ENCODE measurements at regions not wholly inside any gene's neighbourhood (a gene's known extent, or its start where the extent isn't known, plus 50 kb on each side); places are given as distances from the start of the nearest gene placed in this dataset.
"Not testable (repeated sequence)": the region's sequence is repeated elsewhere in the genome, so short reads cannot be mapped to it uniquely, and the experiment has no call there.

DNA sequence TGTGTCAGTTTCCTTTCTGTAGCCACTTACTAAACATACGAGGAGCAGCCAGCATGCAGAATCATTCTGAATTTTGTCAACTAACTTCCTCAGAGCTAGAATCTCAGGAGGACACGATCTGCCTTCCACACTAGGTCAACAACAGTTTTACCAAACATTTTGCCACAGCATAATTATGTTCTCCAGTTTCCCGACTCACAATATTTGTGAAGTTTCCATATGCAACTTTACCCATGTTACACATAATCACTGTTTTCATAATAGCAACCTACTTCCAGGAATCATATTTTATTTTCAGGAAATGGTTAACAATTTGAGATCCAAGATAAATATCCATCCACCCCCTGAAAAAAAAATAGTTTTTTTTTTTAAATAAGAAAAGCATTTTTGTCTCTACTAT is 595.0 kb downstream of the PYDC2 start:
- DNase-seq (ENCODE audit: insufficient read length, low spot score) (no peak), FAIRE-seq (no peak)
- TF ChIP-seq, protein P1, sequence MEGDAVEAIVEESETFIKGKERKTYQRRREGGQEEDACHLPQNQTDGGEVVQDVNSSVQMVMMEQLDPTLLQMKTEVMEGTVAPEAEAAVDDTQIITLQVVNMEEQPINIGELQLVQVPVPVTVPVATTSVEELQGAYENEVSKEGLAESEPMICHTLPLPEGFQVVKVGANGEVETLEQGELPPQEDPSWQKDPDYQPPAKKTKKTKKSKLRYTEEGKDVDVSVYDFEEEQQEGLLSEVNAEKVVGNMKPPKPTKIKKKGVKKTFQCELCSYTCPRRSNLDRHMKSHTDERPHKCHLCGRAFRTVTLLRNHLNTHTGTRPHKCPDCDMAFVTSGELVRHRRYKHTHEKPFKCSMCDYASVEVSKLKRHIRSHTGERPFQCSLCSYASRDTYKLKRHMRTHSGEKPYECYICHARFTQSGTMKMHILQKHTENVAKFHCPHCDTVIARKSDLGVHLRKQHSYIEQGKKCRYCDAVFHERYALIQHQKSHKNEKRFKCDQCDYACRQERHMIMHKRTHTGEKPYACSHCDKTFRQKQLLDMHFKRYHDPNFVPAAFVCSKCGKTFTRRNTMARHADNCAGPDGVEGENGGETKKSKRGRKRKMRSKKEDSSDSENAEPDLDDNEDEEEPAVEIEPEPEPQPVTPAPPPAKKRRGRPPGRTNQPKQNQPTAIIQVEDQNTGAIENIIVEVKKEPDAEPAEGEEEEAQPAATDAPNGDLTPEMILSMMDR (IDR thresholded peaks at IDR 0.05; ENCODE audit: insufficient read depth, missing control alignments) = no peak

DNA sequence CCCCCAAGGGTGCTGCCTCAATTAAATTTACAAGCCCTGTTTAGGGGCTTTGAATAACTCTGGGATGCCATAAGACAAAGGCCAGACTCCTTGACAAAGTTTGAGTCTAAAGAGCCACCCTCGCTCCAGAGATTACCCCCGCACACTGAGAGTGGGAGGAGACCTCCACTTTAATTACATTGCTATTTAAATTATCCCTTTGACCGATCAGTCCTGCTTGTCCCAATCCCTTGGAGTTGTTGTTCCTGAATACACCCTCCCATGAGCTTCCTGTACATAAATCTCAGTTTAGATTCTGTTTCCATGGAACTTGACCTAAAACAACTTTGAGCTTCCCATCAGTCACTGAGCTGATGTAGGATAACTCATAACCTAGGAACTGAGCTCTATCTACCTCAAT is 596.3 kb downstream of the PYDC2 start:
- FAIRE-seq (no peak), DNase-seq (ENCODE audit: insufficient read length, low spot score) (no peak)
- TF ChIP-seq, protein P1 (IDR thresholded peaks at IDR 0.05; ENCODE audit: insufficient read depth, missing control alignments) = no peak

DNA sequence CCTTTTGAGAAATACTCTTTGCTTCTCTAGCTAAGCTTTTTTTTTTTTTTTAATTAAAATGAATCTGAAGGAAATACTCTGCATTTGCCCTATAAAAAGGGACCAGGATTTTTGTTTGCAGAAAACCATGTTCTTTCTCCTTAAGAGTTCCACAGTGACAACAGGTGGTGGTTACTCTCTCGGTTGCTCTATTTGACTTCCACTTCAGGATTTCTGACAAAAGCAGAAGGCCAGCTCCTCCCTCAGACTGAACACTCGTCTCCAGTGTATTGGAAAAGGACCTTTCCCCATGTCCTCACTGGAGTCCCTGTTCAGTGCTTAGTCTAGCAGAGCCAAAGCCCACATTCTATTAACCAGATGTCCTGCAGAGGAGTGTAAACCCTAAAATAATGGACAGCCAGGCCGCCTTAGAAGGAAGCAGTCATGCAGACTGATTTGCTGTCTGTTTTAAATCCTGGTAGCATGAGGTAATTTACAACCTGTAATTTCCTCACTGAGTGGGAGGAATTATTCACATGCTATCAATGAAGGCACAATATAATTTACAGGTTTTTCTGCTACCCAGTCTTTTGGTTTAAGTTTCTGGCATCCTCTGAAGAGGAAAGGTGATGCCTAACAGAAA is 599.3 kb downstream of the PYDC2 start:
- DNase-seq (ENCODE audit: insufficient read length, low spot score) (no peak), FAIRE-seq (no peak)
- TF ChIP-seq, protein P1 (IDR thresholded peaks at IDR 0.05; ENCODE audit: insufficient read depth, missing control alignments) = no peak

DNA sequence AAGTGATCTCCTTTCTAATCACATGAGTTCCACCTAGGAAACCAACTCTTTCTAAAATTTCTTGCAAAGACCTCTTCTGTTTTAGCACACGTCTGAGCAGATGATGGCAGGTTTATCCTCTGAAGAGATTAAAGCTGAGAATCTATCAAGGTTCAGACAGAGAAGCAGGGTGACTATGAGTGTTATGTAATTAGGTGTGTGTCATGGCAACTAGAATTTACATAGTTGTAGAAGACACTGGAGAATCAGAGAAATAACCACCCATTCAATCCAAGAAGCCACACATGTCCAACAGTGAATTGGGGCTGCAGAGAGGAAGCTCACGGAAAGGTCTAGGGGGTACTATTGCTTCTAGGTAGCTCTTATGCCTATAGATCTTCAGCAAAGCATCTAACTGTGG is 600.5 kb downstream of the PYDC2 start:
- no peak for FAIRE-seq
- no peak for DNase-seq (ENCODE audit: insufficient read length, low spot score)
- TF ChIP-seq, protein P1 (IDR thresholded peaks at IDR 0.05; ENCODE audit: insufficient read depth, missing control alignments) = no peak

DNA sequence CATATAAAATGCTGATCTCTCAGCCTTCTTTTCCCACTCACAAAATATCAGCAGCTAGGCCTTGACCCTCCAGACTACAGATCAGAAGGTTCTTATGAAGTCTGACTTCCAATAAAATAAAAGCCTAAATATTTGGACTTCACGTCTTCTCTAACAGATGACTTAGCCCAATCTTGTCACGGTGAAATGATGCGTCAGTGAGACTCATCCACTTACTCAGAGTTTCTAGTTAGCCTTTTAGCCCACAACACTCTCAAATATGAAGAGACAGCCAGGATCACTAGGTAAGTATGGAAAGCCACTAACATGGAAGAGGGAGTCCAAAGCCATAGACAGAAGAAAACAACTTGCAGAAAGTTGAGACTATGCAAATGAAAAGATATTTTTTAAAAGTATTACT is 601.2 kb downstream of the PYDC2 start:
- FAIRE-seq (no peak), DNase-seq (ENCODE audit: insufficient read length, low spot score) (no peak)
- TF ChIP-seq, protein P1 (IDR thresholded peaks at IDR 0.05; ENCODE audit: insufficient read depth, missing control alignments) = no peak

DNA sequence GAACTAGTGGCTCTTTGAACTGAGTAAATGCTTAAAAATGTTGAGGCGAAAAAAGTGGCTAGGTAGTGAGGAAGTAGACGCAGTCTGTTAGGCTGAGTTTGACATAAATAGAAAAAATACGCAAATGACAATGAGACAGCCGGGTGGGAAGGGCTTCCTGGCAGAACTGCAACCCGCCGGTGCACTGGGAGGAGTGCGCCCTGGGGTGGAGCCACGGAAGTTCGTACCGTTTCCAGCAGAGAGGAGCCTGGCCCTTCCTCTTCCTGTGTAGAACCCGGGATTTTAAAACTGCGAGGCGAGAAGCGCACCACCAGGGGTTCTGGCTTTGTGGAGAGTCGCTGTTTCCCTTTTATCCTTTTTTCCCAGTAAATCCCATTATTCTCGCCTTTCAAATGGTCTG is 602.6 kb downstream of the PYDC2 start:
- FAIRE-seq = no peak
- TF ChIP-seq, protein P1 (IDR thresholded peaks at IDR 0.05; ENCODE audit: insufficient read depth, missing control alignments) = no peak
- no peak for DNase-seq (ENCODE audit: insufficient read length, low spot score)

DNA sequence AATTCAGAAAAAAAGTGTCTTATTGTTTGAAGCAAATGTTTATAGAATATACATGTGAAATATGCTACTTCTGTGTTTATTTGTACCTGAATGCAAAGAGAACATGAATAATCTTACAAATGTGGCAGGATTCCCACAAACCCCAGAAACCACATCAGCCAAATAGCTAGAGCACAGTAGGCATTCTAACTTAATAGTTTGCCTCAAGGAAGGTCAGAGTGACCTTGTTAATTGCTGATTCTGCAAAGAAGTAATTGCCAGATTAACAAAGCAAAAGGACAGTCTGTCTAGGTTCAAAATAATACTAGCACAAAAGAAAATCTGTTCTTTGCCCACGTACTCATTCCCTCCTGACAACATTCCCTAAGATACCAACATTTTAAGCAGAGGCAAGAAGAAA is 604.0 kb downstream of the PYDC2 start:
- peak; percentile 90 for FAIRE-seq
- TF ChIP-seq, protein P1 (IDR thresholded peaks at IDR 0.05; ENCODE audit: insufficient read depth, missing control alignments) = no peak
- DNase-seq (ENCODE audit: insufficient read length, low spot score) = no peak

DNA sequence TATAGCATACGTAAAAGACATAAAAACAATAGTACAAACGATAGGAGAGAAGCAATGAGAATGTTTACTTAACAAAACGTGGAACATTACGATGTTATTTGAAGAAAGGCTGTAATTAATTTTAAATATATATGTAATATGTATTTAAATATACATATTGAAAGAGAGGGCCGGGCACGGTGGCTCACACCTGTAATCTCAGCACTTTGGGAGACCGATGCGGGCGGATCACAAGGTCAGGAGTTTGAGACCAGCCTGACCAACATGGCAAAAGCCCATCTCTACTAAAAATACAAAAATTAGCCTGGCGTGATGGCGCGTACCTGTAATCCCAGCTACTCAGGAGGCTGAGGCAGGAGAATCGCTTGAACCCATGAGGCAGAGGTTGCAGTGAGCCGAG is 605.3 kb downstream of the PYDC2 start:
- DNase-seq (ENCODE audit: insufficient read length, low spot score); FAIRE-seq: not testable (repeated sequence)

All from D721Med (cell line).